HG02610 (cell line): ENCODE measurements at regions not wholly inside any gene's neighbourhood (a gene's known extent, or its start where the extent isn't known, plus 50 kb on each side); places are given as distances from the start of the nearest gene placed in this dataset.

Source experiments
- ATAC-seq: cut with Tn5 transposase; IDR thresholded peaks from one replicate; pipeline ENCODE4 v1.9.1; 2021; ENCODE audit warnings: mild to moderate bottlenecking, moderate library complexity; ENCODE audit not compliant: unreplicated experiment

- ATAC-seq = peak; percentile 40
Measured at GRCh38 chr1:239913141-239913585, 178.5 kb upstream of the FMN2 start.

- ATAC-seq = no peak
Measured at GRCh38 chr1:239914751-239915231, 176.9 kb upstream of the FMN2 start.

- ATAC-seq = no peak
Measured at GRCh38 chr1:239918634-239919033, 173.0 kb upstream of the FMN2 start.

GRCh38 chr1:239920214-239920613, 171.5 kb upstream of the FMN2 start:
- ATAC-seq = no peak

GRCh38 chr1:239922778-239923522, 168.7 kb upstream of the FMN2 start:
- ATAC-seq = no peak

- no peak for ATAC-seq
Measured at GRCh38 chr1:239924741-239925350, 166.8 kb upstream of the FMN2 start.

GRCh38 chr1:239926184-239926583, 165.5 kb upstream of the FMN2 start:
- no peak for ATAC-seq

- ATAC-seq = no peak
Measured at GRCh38 chr1:239929317-239929716, 162.4 kb upstream of the FMN2 start.

GRCh38 chr1:239930686-239931262, 160.9 kb upstream of the FMN2 start:
- ATAC-seq = no peak

GRCh38 chr1:239931341-239931740, 160.3 kb upstream of the FMN2 start:
- no peak for ATAC-seq

GRCh38 chr1:239939602-239940001, 152.1 kb upstream of the FMN2 start:
- ATAC-seq = no peak

- no peak for ATAC-seq
Measured at GRCh38 chr1:239943761-239944160, 147.9 kb upstream of the FMN2 start.

GRCh38 chr1:239944666-239945065, 147.0 kb upstream of the FMN2 start:
- no peak for ATAC-seq

- ATAC-seq = no peak
Measured at GRCh38 chr1:239947801-239948200, 143.9 kb upstream of the FMN2 start.

GRCh38 chr1:239951511-239952140, 140.1 kb upstream of the FMN2 start:
- peak; percentile 64 for ATAC-seq

GRCh38 chr1:239952348-239953308, 139.1 kb upstream of the FMN2 start:
- ATAC-seq = no peak

GRCh38 chr1:239954836-239955235, 136.8 kb upstream of the FMN2 start:
- no peak for ATAC-seq

GRCh38 chr1:239955431-239955830, 136.3 kb upstream of the FMN2 start:
- ATAC-seq = no peak

GRCh38 chr1:239956263-239956662, 135.4 kb upstream of the FMN2 start:
- no peak for ATAC-seq

GRCh38 chr1:239958063-239958462, 133.6 kb upstream of the FMN2 start:
- no peak for ATAC-seq
